ENCODE measurements at regions not wholly inside any gene's neighbourhood (a gene's known extent, or its start where the extent isn't known, plus 50 kb on each side); places are given as distances from the start of the nearest gene placed in this dataset.
A peak's percentile ranks its signal among the peaks of the same experiment; 100 is the strongest.
"Not testable (repeated sequence)": the region's sequence is repeated elsewhere in the genome, so short reads cannot be mapped to it uniquely, and the experiment has no call there.

DNA sequence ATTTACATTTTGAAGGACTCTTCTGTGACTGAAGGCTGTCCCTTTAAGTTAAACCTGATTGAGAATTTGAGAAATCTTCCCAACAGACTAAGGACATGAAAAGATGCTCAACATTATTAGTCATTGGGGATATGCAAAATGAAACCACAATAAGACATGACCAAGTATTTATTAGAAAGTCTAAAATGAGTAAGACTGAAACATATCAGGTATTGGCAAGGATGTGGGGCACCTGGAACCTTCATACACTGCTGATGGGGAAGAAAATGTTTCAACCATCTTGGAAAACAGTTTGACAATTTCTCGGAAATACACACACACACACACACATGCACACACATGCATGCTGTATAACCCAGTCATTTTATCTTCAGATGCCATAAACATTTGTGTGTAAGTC, 132.1 kb upstream of the CDK6 start:
- WGBS = 94% methylated on average over 1 of the region's 1 CpG
- no peak for ATAC-seq
- intact Hi-C loops (cut with DNase I) = no loop called here

DNA sequence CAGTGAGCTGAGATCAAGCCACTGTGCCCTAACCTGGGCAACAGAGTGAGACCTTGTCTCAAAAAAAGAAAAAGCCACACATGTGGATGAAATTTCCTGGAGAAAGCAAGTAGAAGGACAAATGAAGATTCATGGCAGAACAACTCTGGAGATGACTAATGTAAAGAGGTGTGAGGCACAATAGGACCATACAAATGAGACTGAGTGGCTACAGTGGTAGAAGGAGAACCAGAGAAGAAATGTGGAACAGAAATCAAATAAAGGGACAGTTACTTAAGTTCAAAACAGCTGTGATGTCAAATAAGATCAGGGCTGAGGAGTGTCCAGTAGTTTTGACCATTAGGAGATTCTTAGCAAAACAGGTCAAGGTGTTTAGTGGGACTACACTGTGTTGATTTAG, 130.9 kb upstream of the CDK6 start:
- Histone ChIP-seq H3K27me3 (ENCODE audit: control insufficient read depth, insufficient read depth) (no peaks in the 10 kb centered on the region), H3K4me3 (ENCODE audit: low read length) (no peak overlapping the region), H3K27ac (ENCODE audit: low read length) (no peak overlapping the region), H3K9me3 (ENCODE audit: control insufficient read depth, low read length) (no peaks in the 10 kb centered on the region), H3K4me1 (ENCODE audit: control insufficient read depth, insufficient read depth, low read length) (no peaks in the 10 kb centered on the region)
- intact Hi-C loops (cut with DNase I) = no loop called here
- DNase-seq (no peak), ATAC-seq (no peak)

More for the DNA sequence above, 132.1 kb upstream of the CDK6 start:
- Histone ChIP-seq H3K4me3 (ENCODE audit: low read length) (no peak overlapping the region), H3K27me3 (ENCODE audit: control insufficient read depth, insufficient read depth) (no peaks in the 10 kb centered on the region), H3K9me3 (ENCODE audit: control insufficient read depth, low read length) (no peaks in the 10 kb centered on the region), H3K4me1 (ENCODE audit: control insufficient read depth, insufficient read depth, low read length) (no peaks in the 10 kb centered on the region), H3K27ac (ENCODE audit: low read length) (no peak overlapping the region)
- no peak for DNase-seq

DNA sequence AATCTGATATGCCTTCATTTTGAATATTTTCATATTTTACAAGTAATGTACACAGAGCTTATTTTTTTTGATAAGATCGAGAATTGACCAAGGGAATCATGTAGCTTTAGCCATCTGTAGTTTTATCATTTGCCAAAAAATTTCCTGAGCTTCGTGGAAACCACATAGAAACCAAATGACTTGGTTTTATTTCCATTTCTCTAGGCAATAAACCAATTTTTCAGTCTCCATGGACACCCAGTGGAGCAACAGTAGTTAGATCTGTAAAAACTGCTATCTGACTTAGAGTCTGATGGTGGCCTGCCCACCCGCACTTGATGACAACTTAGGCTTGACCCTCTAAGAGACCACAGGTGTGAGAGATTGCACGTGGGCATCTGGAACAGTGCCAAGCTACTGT, 127.8 kb upstream of the CDK6 start:
- intact Hi-C loops (cut with DNase I) = no loop called here
- DNase-seq = no peak
- WGBS = 59% methylated on average over 4 of the region's 4 CpGs
- no peaks in the 10 kb centered on the region for H3K4me1 ChIP-seq (ENCODE audit: control insufficient read depth, insufficient read depth, low read length)
- H3K9me3 ChIP-seq (ENCODE audit: control insufficient read depth, low read length) = no peaks in the 10 kb centered on the region
- H3K27ac ChIP-seq (ENCODE audit: low read length) = no peak overlapping the region
- H3K27me3 ChIP-seq (ENCODE audit: control insufficient read depth, insufficient read depth) = no peaks in the 10 kb centered on the region
- ATAC-seq = no peak
- no peak overlapping the region for H3K4me3 ChIP-seq (ENCODE audit: low read length)

DNA sequence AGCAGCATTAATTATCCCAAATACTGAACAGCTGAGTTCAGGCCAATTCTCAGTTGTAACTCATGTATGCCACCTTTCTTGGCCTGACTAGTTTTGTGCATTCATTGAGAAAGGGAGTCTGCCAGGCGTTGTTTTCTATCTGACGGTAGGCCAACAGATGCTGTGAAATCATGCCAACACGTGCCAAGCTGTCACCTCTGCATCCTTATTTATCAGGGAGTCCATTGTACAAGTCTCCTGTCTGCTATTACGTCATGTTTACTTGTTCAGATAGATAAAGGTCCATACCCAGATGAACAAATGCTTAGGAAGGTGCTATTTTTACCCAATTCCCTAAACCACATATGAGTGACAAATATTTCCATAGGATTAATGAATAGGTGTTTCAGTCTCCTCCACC, 127.2 kb upstream of the CDK6 start:
- DNase-seq (no peak), ATAC-seq (no peak)
- Histone ChIP-seq H3K9me3 (ENCODE audit: control insufficient read depth, low read length) (no peaks in the 10 kb centered on the region), H3K4me3 (ENCODE audit: low read length) (no peak overlapping the region), H3K27me3 (ENCODE audit: control insufficient read depth, insufficient read depth) (no peaks in the 10 kb centered on the region), H3K27ac (ENCODE audit: low read length) (no peak overlapping the region), H3K4me1 (ENCODE audit: control insufficient read depth, insufficient read depth, low read length) (no peaks in the 10 kb centered on the region)
- intact Hi-C loops (cut with DNase I) = no loop called here
- WGBS = 39% methylated on average over 4 of the region's 4 CpGs

DNA sequence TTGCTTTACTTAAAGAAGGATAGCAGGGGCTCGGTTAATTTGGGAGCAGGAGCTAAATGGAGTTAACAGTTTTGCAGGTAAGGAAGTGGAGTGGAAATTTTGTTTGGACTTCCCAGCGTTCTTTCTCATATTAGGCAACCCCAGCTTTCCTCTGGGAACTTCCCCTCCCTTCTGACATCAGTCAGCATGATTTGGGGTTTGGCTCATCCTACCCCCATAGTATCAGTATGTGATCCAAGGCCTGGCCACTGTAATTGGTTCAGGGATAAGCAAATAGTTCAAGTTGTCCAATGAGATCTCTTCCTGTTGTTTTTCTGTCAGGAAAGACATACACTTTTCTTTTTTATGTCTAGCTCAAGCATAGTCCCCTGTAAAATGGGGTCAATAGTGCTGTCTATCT, 125.6 kb upstream of the CDK6 start:
- Histone ChIP-seq H3K27me3 (ENCODE audit: control insufficient read depth, insufficient read depth) (no peaks in the 10 kb centered on the region), H3K9me3 (ENCODE audit: control insufficient read depth, low read length) (no peaks in the 10 kb centered on the region), H3K4me3 (ENCODE audit: low read length) (no peak overlapping the region), H3K27ac (ENCODE audit: low read length) (no peak overlapping the region), H3K4me1 (ENCODE audit: control insufficient read depth, insufficient read depth, low read length) (no peaks in the 10 kb centered on the region)
- intact Hi-C loops (cut with DNase I) = no loop called here
- 78% methylated on average over 2 of the region's 2 CpGs for WGBS
- DNase-seq (no peak), ATAC-seq (no peak)

DNA sequence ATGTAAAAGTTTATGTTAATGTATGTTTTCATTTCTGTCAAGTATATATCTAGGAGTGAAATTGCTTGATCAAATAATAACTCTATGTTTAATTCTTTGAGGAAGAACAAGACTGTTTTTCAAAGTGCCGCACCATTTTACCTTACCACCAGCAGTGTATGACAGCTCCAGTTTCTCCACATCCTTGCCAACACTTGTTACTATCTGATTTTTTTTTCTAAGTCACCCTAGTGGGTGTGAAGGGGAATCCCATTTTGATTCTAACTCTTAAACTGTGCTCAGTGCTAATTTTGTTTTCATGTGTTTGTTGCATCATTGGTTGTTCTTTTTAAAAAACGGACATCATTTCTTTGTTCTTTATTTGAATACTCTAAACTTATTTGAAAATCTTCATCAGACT, 120.2 kb upstream of the CDK6 start:
- no peak overlapping the region for H3K4me3 ChIP-seq (ENCODE audit: low read length)
- no peaks in the 10 kb centered on the region for H3K4me1 ChIP-seq (ENCODE audit: control insufficient read depth, insufficient read depth, low read length)
- H3K27me3 ChIP-seq (ENCODE audit: control insufficient read depth, insufficient read depth) = no peaks in the 10 kb centered on the region
- no peaks in the 10 kb centered on the region for H3K9me3 ChIP-seq (ENCODE audit: control insufficient read depth, low read length)
- H3K27ac ChIP-seq (ENCODE audit: low read length) = no peak overlapping the region
- DNase-seq (no peak), ATAC-seq (no peak)
- WGBS = 92% methylated on average over 2 of the region's 2 CpGs
- intact Hi-C loops (cut with DNase I) = loop anchor here in 1 of 4 donors (2.0 kb wide), 1 partner anchor 38 kb away; no protein-coding TSS in a partner anchor

DNA sequence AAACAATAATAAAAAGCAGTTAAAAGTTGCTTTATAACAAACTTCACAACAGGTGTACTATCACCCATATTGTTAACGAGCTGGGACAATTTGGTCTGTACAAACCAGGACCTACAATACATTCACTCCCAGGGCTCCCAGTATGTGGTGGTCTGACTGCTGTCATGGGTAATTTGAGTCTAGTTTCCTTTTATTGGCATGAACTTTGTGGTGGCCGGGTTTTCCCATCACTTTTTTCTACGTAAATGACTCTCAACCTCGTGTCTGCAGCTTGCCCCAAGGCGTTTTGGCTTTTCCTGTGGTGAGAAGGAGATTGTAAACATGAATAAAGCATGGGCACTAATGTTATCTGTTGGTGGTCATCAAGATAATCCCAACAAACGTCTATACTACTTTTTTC, 118.7 kb upstream of the CDK6 start:
- intact Hi-C loops (cut with DNase I) = no loop called here
- Histone ChIP-seq H3K4me1 (ENCODE audit: control insufficient read depth, insufficient read depth, low read length) (no peaks in the 10 kb centered on the region), H3K9me3 (ENCODE audit: control insufficient read depth, low read length) (no peaks in the 10 kb centered on the region), H3K4me3 (ENCODE audit: low read length) (no peak overlapping the region), H3K27me3 (ENCODE audit: control insufficient read depth, insufficient read depth) (no peaks in the 10 kb centered on the region), H3K27ac (ENCODE audit: low read length) (no peak overlapping the region)
- ATAC-seq (no peak), DNase-seq (no peak)
- WGBS = 76% methylated on average over 6 of the region's 6 CpGs

DNA sequence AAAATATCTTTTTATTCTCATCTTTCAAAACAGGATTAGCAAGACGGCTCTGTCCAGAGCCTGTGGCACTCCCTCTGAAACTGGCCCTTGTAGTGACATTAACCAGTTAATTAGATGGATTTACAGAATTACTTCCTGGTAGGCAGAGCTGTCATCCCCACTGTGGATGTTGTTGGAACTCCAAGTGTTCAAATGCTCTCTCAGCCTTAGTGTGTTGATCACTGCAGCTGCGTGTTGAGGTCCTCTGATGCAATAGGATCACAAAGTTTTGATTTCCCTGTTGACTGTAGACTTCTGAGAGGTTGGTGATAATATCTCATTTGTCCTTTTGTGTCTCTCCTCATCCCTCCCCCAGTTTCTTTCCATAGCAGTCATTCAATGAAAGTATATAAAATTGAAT, 117.3 kb upstream of the CDK6 start:
- Histone ChIP-seq H3K27me3 (ENCODE audit: control insufficient read depth, insufficient read depth) (no peaks in the 10 kb centered on the region), H3K4me3 (ENCODE audit: low read length) (no peak overlapping the region), H3K9me3 (ENCODE audit: control insufficient read depth, low read length) (no peaks in the 10 kb centered on the region), H3K4me1 (ENCODE audit: control insufficient read depth, insufficient read depth, low read length) (no peaks in the 10 kb centered on the region), H3K27ac (ENCODE audit: low read length) (no peak overlapping the region)
- intact Hi-C loops (cut with DNase I) = no loop called here
- WGBS = 41% methylated on average over 2 of the region's 2 CpGs
- DNase-seq (no peak), ATAC-seq (no peak)

DNA sequence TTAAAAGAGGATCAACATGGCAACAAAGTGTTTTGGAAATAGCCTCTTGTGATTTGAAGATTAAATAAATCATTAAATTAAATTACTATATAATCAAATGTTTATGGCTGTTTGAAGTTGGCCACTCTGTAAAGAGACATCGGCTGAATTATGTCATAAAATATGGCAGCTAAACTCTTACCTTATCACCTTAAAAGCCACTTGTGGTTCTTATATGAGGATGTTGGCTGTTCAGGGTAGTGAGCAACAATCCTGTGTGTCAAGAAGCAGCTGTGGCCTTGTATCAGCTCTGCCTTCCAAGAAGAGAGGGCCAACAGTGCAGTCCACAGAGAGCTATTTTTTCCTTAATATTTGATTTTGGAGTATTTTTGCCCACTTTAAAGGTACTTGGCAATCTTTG, 113.4 kb upstream of the CDK6 start:
- no peaks in the 10 kb centered on the region for H3K9me3 ChIP-seq (ENCODE audit: control insufficient read depth, low read length)
- intact Hi-C loops (cut with DNase I) = no loop called here
- ATAC-seq (no peak), DNase-seq (no peak)
- no peak overlapping the region for H3K4me3 ChIP-seq (ENCODE audit: low read length)
- H3K27ac ChIP-seq (ENCODE audit: low read length) = no peak overlapping the region
- no peaks in the 10 kb centered on the region for H3K4me1 ChIP-seq (ENCODE audit: control insufficient read depth, insufficient read depth, low read length)
- WGBS = 83% methylated on average over 1 of the region's 1 CpG
- H3K27me3 ChIP-seq (ENCODE audit: control insufficient read depth, insufficient read depth) = no peaks in the 10 kb centered on the region

DNA sequence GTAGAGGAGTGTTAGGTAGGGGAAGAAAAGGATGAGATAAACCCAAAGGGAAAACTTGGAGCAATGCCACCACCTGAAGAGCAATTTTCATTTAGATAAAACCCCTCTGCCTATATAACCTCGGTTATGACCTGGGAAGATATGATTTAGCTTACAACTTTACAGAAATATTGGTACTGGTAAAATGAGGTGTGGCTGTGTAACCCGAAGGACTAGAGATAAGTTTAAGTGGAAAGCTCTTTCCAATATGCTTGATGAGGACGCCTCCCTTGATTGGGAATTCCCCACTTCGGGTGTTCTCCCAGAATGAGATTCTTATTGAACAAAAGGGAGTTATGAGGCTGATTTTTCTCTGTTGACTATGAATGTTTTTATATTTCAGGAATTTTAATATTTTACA, 109.5 kb upstream of the CDK6 start:
- Histone ChIP-seq H3K4me3 (ENCODE audit: low read length) (no peak overlapping the region), H3K4me1 (ENCODE audit: control insufficient read depth, insufficient read depth, low read length) (peaks cover 2% of the 10 kb centered on the region), H3K9me3 (ENCODE audit: control insufficient read depth, low read length) (no peaks in the 10 kb centered on the region), H3K27ac (ENCODE audit: low read length) (no peak overlapping the region), H3K27me3 (ENCODE audit: control insufficient read depth, insufficient read depth) (no peaks in the 10 kb centered on the region)
- 45% methylated on average over 4 of the region's 4 CpGs for WGBS
- DNase-seq (no peak), ATAC-seq (no peak)
- intact Hi-C loops (cut with DNase I) = no loop called here

DNA sequence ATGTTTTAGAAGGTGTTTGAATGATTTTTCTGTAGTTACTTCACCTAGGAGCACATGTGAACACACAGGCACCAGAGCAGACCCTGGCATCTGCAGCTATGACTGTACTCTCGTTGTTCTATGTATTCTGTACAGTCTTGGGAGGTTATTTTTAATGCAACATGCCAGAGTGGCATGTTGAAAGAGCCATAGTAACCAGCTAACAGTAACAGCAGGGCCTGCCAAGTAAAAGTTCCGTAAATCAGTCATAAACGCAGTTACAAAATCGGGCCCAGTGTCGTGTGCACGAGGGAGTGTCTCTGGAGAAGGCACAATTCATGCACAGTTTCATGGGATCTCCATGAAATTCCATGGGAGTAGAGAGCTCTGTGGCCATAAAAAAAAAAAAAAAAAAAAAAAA, 108.3 kb upstream of the CDK6 start:
- Histone ChIP-seq H3K27ac (ENCODE audit: low read length) (no peak overlapping the region), H3K4me1 (ENCODE audit: control insufficient read depth, insufficient read depth, low read length) (peaks cover 2% of the 10 kb centered on the region), H3K4me3 (ENCODE audit: low read length) (no peak overlapping the region), H3K9me3 (ENCODE audit: control insufficient read depth, low read length) (no peaks in the 10 kb centered on the region), H3K27me3 (ENCODE audit: control insufficient read depth, insufficient read depth) (no peaks in the 10 kb centered on the region)
- intact Hi-C loops (cut with DNase I) = no loop called here
- 51% methylated on average over 6 of the region's 6 CpGs for WGBS
- ATAC-seq (peak; percentile 53 to 57), DNase-seq (peak in 1 of 3 donors; percentile 33)

DNA sequence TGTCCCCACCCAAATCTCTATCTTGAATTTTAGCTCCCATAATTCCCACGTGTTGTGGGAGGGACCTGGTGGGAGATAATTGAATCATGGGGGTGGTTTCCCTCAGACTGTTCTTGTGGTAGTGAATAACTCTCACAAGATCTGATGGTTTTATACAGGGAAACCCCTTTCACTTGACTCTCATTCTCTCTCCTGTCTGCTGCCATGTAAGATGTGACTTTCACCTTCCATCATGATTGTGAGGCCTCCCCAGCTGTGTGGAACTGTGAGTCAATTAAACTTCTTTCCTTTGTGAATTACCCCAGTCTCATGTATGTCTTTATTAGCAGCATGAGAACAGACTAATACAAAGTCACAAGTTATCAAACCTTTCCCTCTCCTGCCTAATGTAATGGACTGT, 106.3 kb upstream of the CDK6 start:
- DNase-seq; H3K27me3 ChIP-seq (ENCODE audit: control insufficient read depth, insufficient read depth); H3K4me3 ChIP-seq (ENCODE audit: low read length); intact Hi-C loops (cut with DNase I); ATAC-seq; H3K9me3 ChIP-seq (ENCODE audit: control insufficient read depth, low read length); H3K27ac ChIP-seq (ENCODE audit: low read length); H3K4me1 ChIP-seq (ENCODE audit: control insufficient read depth, insufficient read depth, low read length): not testable (repeated sequence)
- WGBS = 45% methylated on average over 1 of the region's 1 CpG
